HEK293 (cell line): ENCODE measurements at regions not wholly inside any gene's neighbourhood (a gene's known extent, or its start where the extent isn't known, plus 50 kb on each side); places are given as distances from the start of the nearest gene placed in this dataset.

Experiments
- CTCF ChIA-PET: fragments of 350-600 bp; formaldehyde crosslinking; extraction: SDS; loops from one replicate; lab custom pipeline; 2021; ENCODE audit warnings: antibody characterized with exemption; lab: Yijun Ruan, JAX
- POLR2A ChIA-PET: fragments of 300-600 bp; formaldehyde crosslinking; extraction: SDS; loops from one replicate; lab custom pipeline; 2020; ENCODE audit warnings: antibody characterized with exemption, inconsistent platforms; lab: Yijun Ruan, JAX
- H3K27ac ChIP-seq: fragments of 200-500 bp; sonication (Bioruptor generic); 2 replicates; pipeline ENCODE4 v1.5.1; 2014; ENCODE audit warnings: low read depth, low read length, control low read depth, inconsistent platforms; ENCODE audit errors: extremely low read depth
- H3K36me3 ChIP-seq, 2 experiments: fragments of 200-500 bp in 1 of 2; sonication (Bioruptor generic) in 1 of 2; 1 replicate in 1 of 2; 2 replicates in 1 of 2; pipeline ENCODE4 v1.5.1; 2014 to 2017; ENCODE audit warnings: inconsistent platforms in 2 of 2, low read length in 2 of 2; ENCODE audit not compliant: control insufficient read depth in 2 of 2, insufficient read depth in 1 of 2
- H3K4me1 ChIP-seq: fragments of 200-500 bp; sonication (Bioruptor generic); 2 replicates; pipeline ENCODE4 v1.5.1; 2014; ENCODE audit warnings: mild to moderate bottlenecking, low read length, inconsistent platforms; ENCODE audit not compliant: control insufficient read depth, insufficient read depth
- H3K4me3 ChIP-seq: 2 replicates; pipeline ENCODE4 v1.5.1; 2011; ENCODE audit warnings: low read depth, mild to moderate bottlenecking, control low read depth, low read length, moderate library complexity
- H3K9me3 ChIP-seq: fragments of 200-500 bp; sonication (Bioruptor generic); 2 replicates; pipeline ENCODE4 v1.5.1; 2014; ENCODE audit warnings: low read depth, low read length, inconsistent platforms; ENCODE audit not compliant: control insufficient read depth, insufficient read depth
- EGR2 ChIP-seq: fragments of 450-650 bp; formaldehyde crosslinking; IDR thresholded peaks from 2 replicates; pipeline ENCODE4 v1.5.1; 2016; ENCODE audit warnings: low read depth, missing biosample characterization, missing genetic modification characterization
- HOXA7 ChIP-seq: sonication (generic); formaldehyde crosslinking; IDR thresholded peaks from 2 replicates; pipeline ENCODE4 v1.8.1; 2022; ENCODE audit warnings: missing genetic modification reagents, borderline replicate concordance
- HOXC10 ChIP-seq: sonication (generic); formaldehyde crosslinking; IDR thresholded peaks from 2 replicates; pipeline ENCODE4 v1.8.1; 2023; ENCODE audit warnings: mild to moderate bottlenecking, missing genetic modification reagents
- IKZF3 ChIP-seq: fragments of 450-650 bp; IDR thresholded peaks from 2 replicates; pipeline ENCODE4 v1.5.0; 2018; ENCODE audit warnings: missing biosample characterization, mild to moderate bottlenecking, missing genetic modification characterization, moderate library complexity
- KLF1 ChIP-seq: fragments of 450-650 bp; formaldehyde crosslinking; IDR thresholded peaks from 2 replicates; pipeline ENCODE4 v1.5.1; 2016; ENCODE audit warnings: missing biosample characterization, missing genetic modification characterization
- KLF8 ChIP-seq: fragments of 450-650 bp; formaldehyde crosslinking; IDR thresholded peaks from 2 replicates; pipeline ENCODE4 v1.5.1; 2016; ENCODE audit warnings: missing biosample characterization, missing genetic modification characterization
- MYNN ChIP-seq: fragments of 450-650 bp; formaldehyde crosslinking; IDR thresholded peaks from 2 replicates; pipeline ENCODE4 v1.5.1; 2016; ENCODE audit warnings: missing biosample characterization, missing genetic modification characterization, borderline replicate concordance
- MZF1 ChIP-seq: fragments of 450-650 bp; formaldehyde crosslinking; IDR thresholded peaks from 2 replicates; pipeline ENCODE4 v1.5.1; 2017; ENCODE audit warnings: missing biosample characterization, missing genetic modification characterization, borderline replicate concordance
- OVOL3 ChIP-seq: fragments of 450-650 bp; formaldehyde crosslinking; IDR thresholded peaks from 2 replicates; pipeline ENCODE4 v1.5.1; 2016; ENCODE audit warnings: missing biosample characterization, missing genetic modification characterization
- RBAK ChIP-seq: fragments of 450-650 bp; formaldehyde crosslinking; IDR thresholded peaks from 2 replicates; pipeline ENCODE4 v1.5.1; 2016; ENCODE audit warnings: missing biosample characterization, missing genetic modification characterization
- SETDB1 ChIP-seq: IDR thresholded peaks from one replicate; pipeline ENCODE4 v1.6.1; 2017; ENCODE audit warnings: mild to moderate bottlenecking, low read length, moderate library complexity, mixed read lengths; ENCODE audit not compliant: insufficient read length
- TCF7L2 ChIP-seq: IDR thresholded peaks from 2 replicates; pipeline ENCODE4 v1.6.1; 2011; ENCODE audit warnings: low read depth, mild to moderate bottlenecking, inconsistent platforms, low read length, moderate library complexity, borderline replicate concordance
- TSHZ1 ChIP-seq: fragments of 450-650 bp; formaldehyde crosslinking; IDR thresholded peaks from 2 replicates; pipeline ENCODE4 v1.5.1; 2016; ENCODE audit warnings: missing biosample characterization, missing genetic modification characterization, borderline replicate concordance
- YY2 ChIP-seq: fragments of 450-650 bp; formaldehyde crosslinking; IDR thresholded peaks from 2 replicates; pipeline ENCODE4 v1.5.1; 2016; ENCODE audit warnings: missing biosample characterization, missing genetic modification characterization
- ZEB2 ChIP-seq: fragments of 450-650 bp; formaldehyde crosslinking; IDR thresholded peaks from 2 replicates; pipeline ENCODE4 v1.5.1; 2016; ENCODE audit warnings: missing biosample characterization, missing genetic modification characterization
- ZNF157 ChIP-seq: fragments of 450-650 bp; formaldehyde crosslinking; IDR thresholded peaks from 2 replicates; pipeline ENCODE4 v1.5.1; 2016; ENCODE audit warnings: missing biosample characterization, missing genetic modification characterization
- ZNF16 ChIP-seq: fragments of 450-650 bp; formaldehyde crosslinking; IDR thresholded peaks from 2 replicates; pipeline ENCODE4 v1.5.1; 2016; ENCODE audit warnings: low read depth, missing biosample characterization, missing genetic modification characterization
- ZNF174 ChIP-seq: fragments of 450-650 bp; formaldehyde crosslinking; IDR thresholded peaks from 2 replicates; pipeline ENCODE4 v1.5.0; 2017; ENCODE audit warnings: missing biosample characterization, mild to moderate bottlenecking, missing genetic modification characterization
- ZNF19 ChIP-seq: fragments of 450-650 bp; formaldehyde crosslinking; IDR thresholded peaks from 2 replicates; pipeline ENCODE4; 2016; ENCODE audit warnings: missing biosample characterization, missing genetic modification characterization, low read depth
- ZNF223 ChIP-seq: fragments of 450-650 bp; formaldehyde crosslinking; IDR thresholded peaks from 2 replicates; pipeline ENCODE4 v1.5.1; 2016; ENCODE audit warnings: missing biosample characterization, missing genetic modification characterization
- ZNF26 ChIP-seq: fragments of 450-650 bp; formaldehyde crosslinking; IDR thresholded peaks from 2 replicates; pipeline ENCODE4 v1.5.1; 2016; ENCODE audit warnings: missing biosample characterization, missing genetic modification characterization
- ZNF266 ChIP-seq: fragments of 450-650 bp; formaldehyde crosslinking; IDR thresholded peaks from 2 replicates; pipeline ENCODE4 v1.5.1; 2016; ENCODE audit warnings: missing biosample characterization, missing genetic modification characterization, low read depth
- ZNF292 ChIP-seq: fragments of 450-650 bp; formaldehyde crosslinking; IDR thresholded peaks from 2 replicates; pipeline ENCODE4 v1.5.1; 2016; ENCODE audit warnings: low read depth, missing biosample characterization, missing genetic modification characterization, borderline replicate concordance
- ZNF335 ChIP-seq: fragments of 450-650 bp; formaldehyde crosslinking; conservative IDR thresholded peaks from 2 replicates; pipeline ENCODE4 v1.5.1; 2016; ENCODE audit warnings: missing biosample characterization, missing genetic modification characterization
- ZNF404 ChIP-seq: fragments of 450-650 bp; formaldehyde crosslinking; IDR thresholded peaks from 2 replicates; pipeline ENCODE4 v1.5.1; 2017; ENCODE audit warnings: missing biosample characterization, missing genetic modification characterization
- ZNF433 ChIP-seq: fragments of 450-650 bp; formaldehyde crosslinking; IDR thresholded peaks from 2 replicates; pipeline ENCODE4 v1.5.1; 2016; ENCODE audit warnings: missing biosample characterization, missing genetic modification characterization, low read depth
- ZNF48 ChIP-seq: fragments of 450-650 bp; formaldehyde crosslinking; IDR thresholded peaks from 2 replicates; pipeline ENCODE4 v1.5.1; 2016; ENCODE audit warnings: missing biosample characterization, missing genetic modification characterization
- ZNF521 ChIP-seq: fragments of 450-650 bp; formaldehyde crosslinking; IDR thresholded peaks from 2 replicates; pipeline ENCODE4 v1.5.1; 2017; ENCODE audit warnings: missing biosample characterization, mild to moderate bottlenecking, missing genetic modification characterization
- ZNF585B ChIP-seq: fragments of 450-650 bp; formaldehyde crosslinking; IDR thresholded peaks from 2 replicates; pipeline ENCODE4 v1.5.1; 2016; ENCODE audit warnings: missing biosample characterization, missing genetic modification characterization
- ZNF707 ChIP-seq: fragments of 450-650 bp; formaldehyde crosslinking; IDR thresholded peaks from 2 replicates; pipeline ENCODE4 v1.5.1; 2016; ENCODE audit warnings: missing biosample characterization, missing genetic modification characterization
- TF ChIP-seq, protein P1 (sequence below): fragments of 450-650 bp; formaldehyde crosslinking; IDR thresholded peaks from 2 replicates; pipeline ENCODE4 v1.5.1; 2017; ENCODE audit warnings: missing biosample characterization, missing genetic modification characterization

GRCh38 chr3:99143493-99143892 is 242.0 kb upstream of the DCBLD2 start:
- Histone ChIP-seq H3K9me3 (no peaks in the 10 kb centered on the region), H3K27ac (no peak overlapping the region), H3K36me3 (no peaks in the 10 kb centered on the region), H3K4me1 (no peaks in the 10 kb centered on the region), H3K4me3 (no peak overlapping the region)
- POLR2A ChIA-PET, result no interaction called here
- TF ChIP-seq ZNF404 (no peak), ZNF266 (tag by site-specific recombination) (no peak), KLF1 (tag by site-specific recombination) (no peak), IKZF3 (tag by site-specific recombination) (no peak), TCF7L2 (no peak), ZNF521 (tag by site-specific recombination) (no peak), ZNF157 (no peak), KLF8 (tag by site-specific recombination) (no peak), ZNF292 (no peak), ZNF19 (no peak), ZNF26 (no peak), ZNF433 (no peak), RBAK (tag by site-specific recombination) (no peak), ZNF335 (tag by site-specific recombination) (no peak), MZF1 (tag by site-specific recombination) (no peak), SETDB1 (no peak), TSHZ1 (tag by site-specific recombination) (no peak)
- TF ChIP-seq, protein P1, sequence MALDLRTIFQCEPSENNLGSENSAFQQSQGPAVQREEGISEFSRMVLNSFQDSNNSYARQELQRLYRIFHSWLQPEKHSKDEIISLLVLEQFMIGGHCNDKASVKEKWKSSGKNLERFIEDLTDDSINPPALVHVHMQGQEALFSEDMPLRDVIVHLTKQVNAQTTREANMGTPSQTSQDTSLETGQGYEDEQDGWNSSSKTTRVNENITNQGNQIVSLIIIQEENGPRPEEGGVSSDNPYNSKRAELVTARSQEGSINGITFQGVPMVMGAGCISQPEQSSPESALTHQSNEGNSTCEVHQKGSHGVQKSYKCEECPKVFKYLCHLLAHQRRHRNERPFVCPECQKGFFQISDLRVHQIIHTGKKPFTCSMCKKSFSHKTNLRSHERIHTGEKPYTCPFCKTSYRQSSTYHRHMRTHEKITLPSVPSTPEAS (tag by site-specific recombination), result no peak
- CTCF ChIA-PET, result no interaction called here

DNA sequence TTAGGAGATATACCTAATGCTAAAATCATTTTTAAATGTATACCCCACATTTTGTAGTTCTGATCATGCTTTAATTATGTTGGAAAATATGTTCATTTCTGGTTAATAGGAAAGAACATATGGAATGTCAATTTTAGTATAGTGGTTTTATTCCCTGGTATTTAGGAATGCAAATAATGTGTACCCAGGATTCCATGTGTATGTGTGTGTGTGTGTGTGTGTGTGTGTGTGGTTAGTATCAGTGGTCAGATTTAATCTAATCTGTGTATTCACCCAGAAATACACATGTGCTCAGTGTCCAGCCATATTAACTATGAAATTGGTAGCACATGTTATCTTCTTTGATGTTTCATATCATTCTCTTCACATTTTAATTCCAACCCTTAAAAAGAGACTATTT is 233.5 kb upstream of the DCBLD2 start:
- no peaks in the 10 kb centered on the region for H3K4me1 ChIP-seq
- ChIA-PET CTCF (no interaction called here), POLR2A (no interaction called here)
- H3K4me3 ChIP-seq, result no peak overlapping the region
- H3K27ac ChIP-seq, result no peak overlapping the region
- no peaks in the 10 kb centered on the region for H3K36me3 ChIP-seq
- H3K9me3 ChIP-seq, result no peaks in the 10 kb centered on the region
- TF ChIP-seq SETDB1, result no peak
- no peak for TF ChIP-seq HOXC10 (CRISPR knock-in tag)
- no peak for TF ChIP-seq ZNF16
- no peak for TF ChIP-seq ZNF707
- TF ChIP-seq MYNN, result no peak
- TF ChIP-seq IKZF3 (tag by site-specific recombination), result no peak
- TF ChIP-seq ZNF174 (tag by site-specific recombination), result no peak
- TF ChIP-seq, protein P1 (tag by site-specific recombination), result no peak
- TF ChIP-seq YY2 (tag by site-specific recombination), result no peak
- TF ChIP-seq MZF1 (tag by site-specific recombination), result no peak
- no peak for TF ChIP-seq OVOL3
- TF ChIP-seq EGR2, result no peak
- no peak for TF ChIP-seq ZNF48 (tag by site-specific recombination)
- TF ChIP-seq ZNF223 (tag by site-specific recombination), result no peak
- no peak for TF ChIP-seq HOXA7 (CRISPR knock-in tag)
- TF ChIP-seq ZNF585B (tag by site-specific recombination), result no peak
- TF ChIP-seq ZEB2 (tag by site-specific recombination), result no peak
